Small intestine (tissue), 7 donors: ENCODE measurements at regions not wholly inside any gene's neighbourhood (a gene's known extent, or its start where the extent isn't known, plus 50 kb on each side); places are given as distances from the start of the nearest gene placed in this dataset.
"Not testable (repeated sequence)": the region's sequence is repeated elsewhere in the genome, so short reads cannot be mapped to it uniquely, and the experiment has no call there.

Experiments
- DNase-seq, 2 donors: peaks; one replicate each; pipeline versions ENCODE4 v3.0.0 to v3.0.0-alpha.2; 2013
- FAIRE-seq: peaks from 2 replicates; lab custom pipeline; 2012; peaks lifted over from hg19 to GRCh38; lab: Jason Lieb, UNC
- H3K27ac ChIP-seq, 3 donors: one replicate each; pipeline ENCODE4 v1.5.1; 2013; ENCODE audit warnings: low read length in 2 of 3, mild to moderate bottlenecking in 2 of 3, control low read depth in 1 of 3, inconsistent platforms in 1 of 3, low read depth in 1 of 3, moderate library complexity in 1 of 3
- H3K27me3 ChIP-seq, 3 donors: one replicate each; pipeline ENCODE4 v1.6.1; 2013; ENCODE audit warnings: low read length in 3 of 3, inconsistent platforms in 1 of 3; ENCODE audit not compliant: control insufficient read depth in 3 of 3, insufficient read depth in 3 of 3
- H3K36me3 ChIP-seq, 3 donors: one replicate each; pipeline ENCODE4 v1.6.1; 2013; ENCODE audit warnings: low read length in 3 of 3, inconsistent platforms in 1 of 3, low read depth in 1 of 3, mild to moderate bottlenecking in 1 of 3, moderate library complexity in 1 of 3; ENCODE audit not compliant: control insufficient read depth in 3 of 3, insufficient read depth in 2 of 3
- H3K4me1 ChIP-seq, 3 donors: one replicate each; pipeline ENCODE4 v1.6.1; 2013; ENCODE audit warnings: low read length in 2 of 3, inconsistent platforms in 1 of 3, low read depth in 1 of 3, mild to moderate bottlenecking in 1 of 3, moderate library complexity in 1 of 3; ENCODE audit not compliant: control insufficient read depth in 3 of 3, insufficient read depth in 2 of 3
- H3K4me3 ChIP-seq, 3 donors: one replicate each; pipeline ENCODE4 v1.5.1; 2013; ENCODE audit warnings: low read length in 3 of 3, control low read depth in 1 of 3, inconsistent platforms in 1 of 3, low read depth in 1 of 3, mild to moderate bottlenecking in 1 of 3, moderate library complexity in 1 of 3
- H3K9me3 ChIP-seq, 2 donors: one replicate each; pipeline ENCODE4 v1.6.1; 2013; ENCODE audit warnings: low read depth in 1 of 2, low read length in 1 of 2; ENCODE audit not compliant: control insufficient read depth in 2 of 2, insufficient read depth in 1 of 2
- WGBS, 3 donors: extraction: QIAGEN DNeasy Blood & Tissue Kit; methylation state at CpG; one replicate each; pipeline ENCODE4 v1.1.7; 2013; 5-methylcytosine and 5-hydroxymethylcytosine counted together
- donor health status: healthy with polysubstance abuse.
- donor health status: control.
- donor health status: control.
- donor health status: Bipolar disorder and iron deficiency.
- donor health status: healthy.

GRCh38 chr6:27138406-27138805, 109.1 kb upstream of the PRSS16 start:
- H3K27ac ChIP-seq, result peak overlapping the region in 1 of 3 donors; percentile 93
- peaks cover 0 to 10% (median under 1%) of the 10 kb centered on the region in 3 donors for H3K36me3 ChIP-seq
- no peak for FAIRE-seq
- peaks cover 0 to 24% (median 0%) of the 10 kb centered on the region in 3 donors for H3K4me1 ChIP-seq
- WGBS, 3 donors, result 41 to 62% (median 51%) methylated on average over 3 of the region's 3 CpGs
- H3K27me3 ChIP-seq, result no peaks in the 10 kb centered on the region
- DNase-seq, result no peak
- no peak overlapping the region for H3K4me3 ChIP-seq
- no peaks in the 10 kb centered on the region for H3K9me3 ChIP-seq

GRCh38 chr6:27138837-27139755, 108.4 kb upstream of the PRSS16 start:
- Histone ChIP-seq H3K4me3 (peak overlapping the region; percentile 55 to 67 (median 62)), H3K27ac (peak overlapping the region; percentile 93 to 95 (median 94)), H3K4me1 (peaks cover 0 to 24% (median 0%) of the 10 kb centered on the region in 3 donors), H3K27me3 (no peaks in the 10 kb centered on the region), H3K9me3 (no peaks in the 10 kb centered on the region), H3K36me3 (peaks cover 0 to 10% (median 2%) of the 10 kb centered on the region in 3 donors)
- FAIRE-seq (no peak), DNase-seq (peak; percentile 87 to 91)
- 2 to 7% (median 6%) methylated on average over 36 of the region's 36 CpGs for WGBS, 3 donors

DNA sequence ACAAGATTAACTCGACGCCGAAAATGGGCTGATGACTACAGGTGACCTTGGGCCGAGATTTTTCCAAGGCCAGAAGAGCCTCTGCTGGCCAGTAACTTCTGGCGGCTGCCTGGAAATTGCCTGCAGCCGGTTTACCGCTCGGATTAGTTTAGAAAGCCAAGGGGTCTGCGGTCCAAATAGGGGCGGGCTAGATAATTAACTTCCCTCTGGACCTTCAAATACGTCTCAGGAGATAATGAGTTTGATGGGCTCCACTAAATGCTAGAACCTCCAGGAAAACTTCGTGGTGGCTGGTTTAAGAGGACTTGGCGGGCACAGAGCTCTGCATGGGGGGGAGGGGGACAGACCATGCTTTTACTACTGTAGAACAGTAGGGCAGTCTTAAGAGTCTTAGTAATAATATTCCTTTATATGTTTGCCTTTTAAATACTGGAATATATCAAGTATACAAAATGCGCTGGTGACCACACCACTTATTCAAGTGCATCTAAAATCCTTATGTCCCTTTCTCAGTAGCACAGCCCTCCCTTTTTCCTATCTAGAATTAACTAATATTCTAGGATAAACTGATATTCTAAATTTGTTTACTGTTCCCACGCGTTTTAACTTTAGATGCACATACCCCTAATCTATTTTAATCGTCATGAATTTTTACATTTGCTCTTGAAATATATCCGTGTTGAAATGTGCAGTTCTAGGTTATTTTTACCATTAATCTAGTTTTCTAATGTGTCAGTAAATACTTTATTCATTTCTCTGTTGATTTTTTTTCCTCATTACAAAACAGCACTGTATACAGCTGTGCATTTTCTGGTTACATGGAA, 107.5 kb upstream of the PRSS16 start:
- 10 to 21% (median 11%) methylated on average over 18 of the region's 18 CpGs for WGBS, 3 donors
- H3K4me3 ChIP-seq, result peak overlapping the region; percentile 55 to 67 (median 62)
- H3K9me3 ChIP-seq, result no peaks in the 10 kb centered on the region
- DNase-seq (peak; percentile 53 to 64), FAIRE-seq (peak; percentile 15)
- peaks cover 0 to 24% (median 0%) of the 10 kb centered on the region in 3 donors for H3K4me1 ChIP-seq
- H3K36me3 ChIP-seq, result peaks cover 0 to 10% (median 2%) of the 10 kb centered on the region in 3 donors
- H3K27me3 ChIP-seq, result no peaks in the 10 kb centered on the region
- H3K27ac ChIP-seq, result peak overlapping the region; percentile 93 to 95 (median 94)

- Histone ChIP-seq H3K4me3 (no peak overlapping the region), H3K36me3 (peaks cover 0 to 10% (median 2%) of the 10 kb centered on the region in 3 donors), H3K9me3 (no peaks in the 10 kb centered on the region), H3K27me3 (no peaks in the 10 kb centered on the region), H3K27ac (no peak overlapping the region), H3K4me1 (peaks cover 0 to 24% (median 0%) of the 10 kb centered on the region in 3 donors)
- WGBS, 3 donors, result 67 to 82% (median 71%) methylated on average over 5 of the region's 5 CpGs
- FAIRE-seq (no peak), DNase-seq (no peak)
These were observed 106.4 kb upstream of the PRSS16 start for GRCh38 chr6:27140999-27141528.

- no peak for DNase-seq
- Histone ChIP-seq H3K9me3 (no peaks in the 10 kb centered on the region), H3K4me1 (peaks cover 0 to 23% (median 0%) of the 10 kb centered on the region in 3 donors), H3K36me3 (peaks cover 0 to 10% (median 2%) of the 10 kb centered on the region in 3 donors), H3K27me3 (no peaks in the 10 kb centered on the region), H3K27ac (no peak overlapping the region), H3K4me3 (no peak overlapping the region)
- FAIRE-seq, result no peak
- WGBS, 3 donors, result 58 to 69% (median 66%) methylated on average over 3 of the region's 3 CpGs
These were observed 105.9 kb upstream of the PRSS16 start for GRCh38 chr6:27141529-27142015.

- Histone ChIP-seq H3K4me1 (peaks cover 0 to 13% (median 0%) of the 10 kb centered on the region in 3 donors), H3K36me3 (peaks cover 0 to 10% (median 2%) of the 10 kb centered on the region in 3 donors)
- 95 to 98% (median 97%) methylated on average over 4 of the region's 4 CpGs for WGBS, 3 donors
- H3K27ac ChIP-seq, H3K4me3 ChIP-seq, FAIRE-seq, H3K27me3 ChIP-seq, H3K9me3 ChIP-seq, DNase-seq: not testable (repeated sequence)
These were observed 104.5 kb upstream of the PRSS16 start for GRCh38 chr6:27143020-27143388.

DNA sequence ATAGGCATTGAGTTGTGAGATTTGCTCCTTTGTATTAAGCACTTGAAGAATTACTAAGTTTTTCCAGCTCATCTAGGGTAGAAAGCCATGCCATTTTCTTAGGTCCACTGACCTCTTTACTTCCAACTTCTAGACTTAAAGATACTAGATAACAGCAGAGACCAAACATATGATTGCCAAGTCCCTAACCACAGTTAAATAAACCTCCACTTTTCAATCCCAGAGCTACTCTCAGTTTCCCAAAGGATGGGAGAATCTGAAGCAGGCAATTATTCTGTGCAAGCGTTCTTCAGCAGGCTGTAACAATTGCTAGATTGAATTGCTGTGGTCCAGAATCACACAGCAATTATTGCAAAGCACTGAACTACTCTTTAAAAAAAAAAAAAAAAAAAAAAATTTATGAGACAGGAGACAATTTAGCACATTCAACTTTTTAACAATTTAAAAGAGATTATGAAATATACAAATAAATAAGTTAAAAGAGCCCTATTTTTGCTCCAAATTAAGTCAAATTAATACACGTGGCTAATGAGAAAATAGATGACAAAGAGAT, 104.0 kb upstream of the PRSS16 start:
- peaks cover 0 to 8% (median 0%) of the 10 kb centered on the region in 3 donors for H3K4me1 ChIP-seq
- no peaks in the 10 kb centered on the region for H3K9me3 ChIP-seq
- H3K4me3 ChIP-seq, result no peak overlapping the region
- DNase-seq, result no peak
- peaks cover 0 to 10% (median 2%) of the 10 kb centered on the region in 3 donors for H3K36me3 ChIP-seq
- no peak for FAIRE-seq
- H3K27me3 ChIP-seq, result no peaks in the 10 kb centered on the region
- 70 to 76% (median 76%) methylated on average over 2 of the region's 2 CpGs for WGBS, 3 donors
- H3K27ac ChIP-seq, result no peak overlapping the region
